ENCODE measurements at regions not wholly inside any gene's neighbourhood (a gene's known extent, or its start where the extent isn't known, plus 50 kb on each side); places are given as distances from the start of the nearest gene placed in this dataset.

DNA sequence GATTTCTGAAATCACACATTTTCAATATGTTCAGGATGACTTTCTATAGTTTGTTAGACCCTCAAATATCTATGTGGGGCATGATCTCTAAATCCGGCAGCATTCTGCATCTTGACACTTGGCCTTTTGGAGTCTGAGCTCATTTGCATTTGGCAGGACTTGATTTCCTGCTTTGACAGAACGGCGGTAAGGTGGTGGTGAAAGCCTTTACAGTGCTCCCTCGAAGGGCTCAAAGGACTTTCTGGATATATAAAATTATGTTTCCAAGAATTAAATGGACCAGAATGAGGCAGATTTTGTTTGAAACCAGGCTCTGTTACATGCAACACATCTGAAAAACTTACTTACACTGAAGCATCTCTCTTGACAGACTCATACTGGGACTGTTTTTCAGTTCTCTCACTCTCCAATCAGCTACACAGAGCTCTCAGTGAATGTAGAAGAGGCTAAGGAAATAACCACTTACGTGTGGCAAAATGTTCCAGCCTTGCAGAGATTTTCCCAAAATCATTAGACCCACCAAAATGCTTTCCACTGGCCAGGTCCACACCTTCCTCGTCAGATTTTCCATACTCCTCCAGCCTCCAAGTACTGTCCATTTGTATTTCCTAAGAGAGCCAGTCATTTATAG is 207.2 kb downstream of the SPRY2 start:
- in situ Hi-C loops (cut with MboI; ENCODE audit: low sequenced_read_pairs), result no loop called here

DNA sequence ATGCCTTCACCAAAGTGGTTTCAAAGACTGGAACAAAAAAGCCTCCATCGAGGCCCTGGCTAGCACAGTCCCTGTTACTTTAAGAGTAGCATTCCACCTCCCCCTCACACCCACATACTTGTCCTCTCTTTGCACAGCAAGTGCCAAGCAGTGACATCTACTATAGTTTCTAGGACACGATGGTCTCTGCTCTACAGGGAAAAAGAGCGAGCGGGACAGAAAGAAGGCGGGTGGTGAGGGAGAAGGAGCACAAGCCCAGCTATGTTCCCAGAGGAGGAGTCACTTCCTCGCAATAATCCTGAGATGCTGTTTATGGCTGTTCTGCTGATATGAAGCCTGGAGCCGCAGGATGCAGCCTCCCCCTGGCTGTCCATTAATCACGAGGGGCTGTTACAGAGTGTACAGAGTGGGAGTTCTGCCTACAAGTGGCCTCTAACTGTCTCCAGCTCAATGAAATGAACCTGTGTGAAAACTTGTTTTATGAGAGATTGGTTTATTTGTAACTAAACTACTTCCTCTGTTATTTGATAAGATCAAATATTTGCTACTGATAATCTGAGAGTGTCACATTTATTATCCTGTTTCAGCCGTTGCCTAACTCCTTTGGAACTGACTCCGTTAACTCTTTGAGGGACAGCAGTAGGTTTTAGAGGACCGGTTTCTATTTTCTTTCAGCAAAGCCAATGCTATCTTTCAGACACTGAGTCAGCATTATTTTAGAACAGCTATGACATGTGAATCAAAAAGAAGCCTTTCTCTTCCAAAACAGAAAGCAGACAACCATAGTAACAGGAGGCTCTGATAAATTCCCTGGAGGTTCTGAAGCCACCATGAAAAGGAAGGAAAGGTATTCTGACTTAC is 208.0 kb downstream of the SPRY2 start:
- in situ Hi-C loops (cut with MboI; ENCODE audit: low sequenced_read_pairs), result no loop called here

DNA sequence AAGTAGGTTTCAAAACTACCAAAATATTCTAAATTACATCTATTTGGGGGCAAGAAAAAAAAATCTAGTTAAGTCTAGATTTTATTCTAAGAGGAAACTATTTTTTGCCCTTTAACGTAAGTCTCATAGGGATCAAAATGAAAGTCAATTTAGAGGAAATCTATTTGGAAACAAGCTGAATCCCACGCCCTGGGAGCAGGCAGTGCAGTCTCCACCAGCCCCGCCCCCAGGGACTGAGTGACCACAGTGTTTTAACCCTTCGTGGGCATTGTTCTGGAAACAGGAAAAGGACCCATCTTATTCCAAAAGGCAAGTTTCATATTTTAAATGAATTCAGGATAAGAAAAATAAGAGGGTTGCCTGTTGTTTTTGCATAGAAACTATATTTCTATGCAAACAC is 209.7 kb downstream of the SPRY2 start:
- in situ Hi-C loops (cut with MboI; ENCODE audit: low sequenced_read_pairs), result no loop called here

DNA sequence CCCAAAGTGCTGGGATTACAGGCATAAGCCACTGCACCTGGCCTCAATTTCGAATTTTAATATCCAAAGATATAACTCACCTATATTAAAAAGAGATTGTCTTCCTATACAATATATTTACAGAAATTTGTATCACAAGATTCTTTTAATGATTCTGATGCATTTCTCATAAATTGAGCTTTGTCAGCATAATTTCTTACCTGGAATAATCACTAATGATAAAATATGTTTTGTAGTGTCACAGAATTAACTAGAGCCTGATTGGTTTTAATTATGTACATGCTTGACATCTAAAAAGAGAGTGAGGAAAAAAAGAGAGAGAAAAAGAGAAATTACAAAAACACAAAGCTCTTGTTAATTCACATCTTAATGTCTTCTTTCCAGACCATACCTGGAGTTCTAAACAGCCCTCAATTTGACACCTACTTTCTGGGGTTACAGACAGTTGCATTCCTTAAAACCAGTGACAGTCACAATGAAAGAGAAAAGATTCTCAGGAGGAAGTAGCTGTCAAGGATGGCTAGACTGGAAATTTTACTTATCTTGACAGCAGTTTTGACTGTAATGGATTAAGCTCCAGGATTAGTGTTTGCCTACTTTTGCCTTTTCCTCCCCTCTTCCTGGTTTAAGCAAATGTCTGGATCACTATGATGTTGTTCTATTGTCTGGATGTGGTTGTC is 214.4 kb downstream of the SPRY2 start:
- in situ Hi-C loops (cut with MboI; ENCODE audit: low sequenced_read_pairs), result no loop called here

DNA sequence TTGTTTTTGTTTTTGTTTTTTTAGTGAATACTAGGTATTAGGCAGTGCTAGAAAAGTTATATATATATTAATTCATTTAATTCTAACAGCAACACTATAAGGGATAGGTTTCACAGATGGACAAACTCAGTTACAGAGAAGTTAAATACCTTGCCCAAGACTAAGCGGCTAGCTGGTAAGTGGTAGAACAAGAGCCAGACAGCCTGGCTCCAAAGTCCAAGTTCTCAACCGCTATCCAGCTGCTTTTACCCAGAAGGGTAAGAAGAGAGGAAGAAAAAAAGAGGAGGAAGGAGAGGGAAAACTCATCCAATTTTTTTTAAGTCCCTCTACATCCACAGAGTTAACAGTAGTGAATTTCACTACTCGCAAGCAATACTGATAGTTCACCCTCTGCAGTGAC is 217.0 kb downstream of the SPRY2 start:
- in situ Hi-C loops (cut with MboI; ENCODE audit: low sequenced_read_pairs), result no loop called here

DNA sequence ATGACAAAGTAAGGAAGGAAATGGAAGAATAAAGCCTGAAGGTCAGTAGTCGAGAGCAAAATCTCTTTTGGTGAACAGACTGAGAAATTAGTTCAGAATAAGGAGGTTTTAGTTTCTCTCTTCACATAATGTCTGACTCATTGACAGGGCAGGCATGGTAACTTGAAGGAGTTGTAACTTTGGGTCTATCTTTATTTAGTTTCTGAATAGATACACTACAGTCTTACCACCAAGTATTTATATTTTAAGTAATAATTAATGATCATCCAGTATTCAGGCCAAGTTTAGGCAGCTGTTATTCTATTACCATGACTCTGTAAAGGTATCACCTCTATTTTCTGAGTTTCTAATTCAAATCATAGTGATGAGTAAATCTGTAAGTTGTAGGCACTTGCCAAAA is 219.9 kb downstream of the SPRY2 start:
- in situ Hi-C loops (cut with MboI; ENCODE audit: low sequenced_read_pairs), result no loop called here

DNA sequence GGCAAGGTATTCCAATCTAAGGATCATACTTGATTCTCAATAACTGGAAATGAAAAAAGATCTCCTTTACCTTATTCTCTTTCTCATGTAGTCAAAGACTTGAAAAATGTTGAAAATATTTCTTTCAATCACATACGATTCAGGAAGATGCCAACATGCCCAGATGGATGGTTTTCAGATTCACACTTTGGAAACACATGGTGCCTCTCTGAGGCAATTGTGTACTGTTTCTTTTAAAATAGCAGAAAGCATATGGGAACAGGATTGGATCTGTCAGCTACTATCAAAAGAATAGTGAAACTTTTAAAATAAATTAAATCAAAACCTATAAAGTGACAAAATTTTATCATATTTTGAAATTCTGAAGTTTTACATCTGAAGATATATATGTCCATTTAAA is 222.4 kb downstream of the SPRY2 start:
- in situ Hi-C loops (cut with MboI; ENCODE audit: low sequenced_read_pairs), result no loop called here

DNA sequence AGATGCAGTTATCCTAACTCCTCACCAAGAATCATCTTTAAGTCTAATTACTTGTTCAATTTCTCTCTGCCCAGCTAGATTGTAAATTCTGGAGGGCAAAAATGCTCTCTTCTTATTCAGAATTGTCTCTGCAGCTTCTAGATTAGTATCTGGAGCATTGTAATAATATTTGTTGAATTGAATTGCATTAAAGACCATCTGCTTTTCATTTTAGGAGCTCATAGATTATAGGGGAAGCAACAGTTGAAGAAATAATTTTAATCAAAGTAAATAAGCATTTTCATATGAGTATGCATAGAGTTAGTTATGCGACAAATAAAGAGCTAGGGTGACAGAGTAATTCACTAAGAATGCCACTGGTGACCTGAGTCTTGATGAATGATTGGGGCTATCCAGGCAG is 222.8 kb downstream of the SPRY2 start:
- in situ Hi-C loops (cut with MboI; ENCODE audit: low sequenced_read_pairs), result no loop called here

DNA sequence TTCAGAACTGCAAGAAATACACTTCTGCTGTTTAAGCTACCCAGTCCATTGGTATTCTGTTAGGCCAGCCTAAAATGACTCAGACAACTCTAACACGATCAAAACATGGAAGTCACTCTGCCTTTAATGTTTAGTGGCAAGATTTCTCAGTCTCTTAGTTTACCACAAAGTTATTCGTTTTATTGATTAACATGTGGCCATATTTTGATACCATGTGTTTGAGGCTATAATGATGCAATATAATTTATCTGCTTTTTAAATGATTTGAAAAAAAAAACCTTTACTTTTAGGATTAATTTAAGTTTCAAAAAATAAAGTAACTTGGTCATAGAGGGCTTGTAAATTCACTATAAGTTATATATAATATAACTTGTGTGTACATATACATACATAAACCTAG is 223.4 kb downstream of the SPRY2 start:
- in situ Hi-C loops (cut with MboI; ENCODE audit: low sequenced_read_pairs), result no loop called here

DNA sequence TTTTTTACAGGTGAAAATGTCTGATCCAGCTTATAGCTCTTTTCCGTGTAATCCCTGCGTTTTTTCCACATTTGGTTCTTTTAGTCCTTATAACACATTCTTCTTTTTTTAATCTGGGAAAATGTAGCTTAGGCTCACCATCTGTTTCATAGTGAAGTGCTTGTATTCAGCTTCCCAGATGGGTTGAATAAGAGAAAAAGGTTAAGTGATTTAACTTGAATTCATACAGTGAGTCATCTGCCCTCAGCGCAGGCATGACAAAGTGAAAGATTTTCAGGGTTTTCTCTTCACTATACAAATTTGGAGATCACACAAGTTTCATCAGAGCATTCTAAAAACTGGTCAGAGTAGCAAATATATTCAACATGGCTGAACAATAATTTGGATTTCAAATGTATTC is 224.8 kb downstream of the SPRY2 start:
- in situ Hi-C loops (cut with MboI; ENCODE audit: low sequenced_read_pairs), result no loop called here

DNA sequence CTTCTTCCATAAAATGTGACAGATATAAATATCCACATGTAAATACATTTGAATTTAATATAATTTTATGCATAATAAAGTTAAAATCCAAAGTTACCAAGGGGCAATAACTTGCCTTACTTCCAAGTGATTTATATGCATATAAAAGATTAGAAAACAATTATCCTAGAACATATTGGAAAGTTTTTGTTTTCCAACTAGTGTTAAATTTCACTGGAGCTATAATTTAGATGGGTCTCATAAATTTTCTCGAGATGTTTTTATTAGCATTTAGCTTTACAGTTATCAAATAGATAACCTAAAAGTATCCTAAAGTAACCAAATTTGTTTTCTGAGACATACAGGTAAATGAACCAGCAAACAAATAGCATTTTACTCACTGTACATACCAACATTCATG is 225.3 kb downstream of the SPRY2 start:
- in situ Hi-C loops (cut with MboI; ENCODE audit: low sequenced_read_pairs), result no loop called here

DNA sequence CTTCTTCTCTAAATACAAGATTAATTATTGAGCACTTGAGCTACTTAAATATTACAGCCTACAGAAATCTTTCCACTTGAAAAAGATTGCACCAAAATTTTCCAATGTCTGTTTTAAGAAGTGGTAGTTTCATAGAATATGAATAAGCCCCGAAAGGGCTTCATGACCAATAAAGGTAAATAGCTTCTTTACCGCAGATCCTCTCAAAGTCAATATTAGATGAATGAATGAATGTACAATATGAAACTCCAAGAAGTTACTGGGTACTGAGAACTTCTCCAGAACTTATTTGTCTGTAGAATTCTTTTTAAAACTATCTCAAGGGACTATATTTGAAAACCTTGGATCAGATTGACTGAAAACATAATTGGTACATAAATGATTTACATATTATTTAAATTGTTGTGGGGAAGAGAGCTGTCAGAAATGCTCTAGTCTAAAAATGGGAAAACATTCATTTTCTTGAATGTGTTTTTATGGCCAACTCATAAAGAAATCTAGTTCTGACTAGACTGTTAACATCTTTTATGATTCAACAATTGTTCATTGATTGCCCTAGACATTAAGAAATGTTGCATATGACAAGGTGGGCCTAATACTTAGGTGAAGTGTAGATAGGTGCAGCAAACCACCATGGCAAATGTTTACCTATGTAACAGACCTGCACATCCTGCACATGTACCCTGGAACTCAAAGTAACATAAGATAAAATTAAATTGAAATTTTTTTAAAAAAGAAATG is 227.0 kb downstream of the SPRY2 start:
- in situ Hi-C loops (cut with MboI; ENCODE audit: low sequenced_read_pairs), result no loop called here

DNA sequence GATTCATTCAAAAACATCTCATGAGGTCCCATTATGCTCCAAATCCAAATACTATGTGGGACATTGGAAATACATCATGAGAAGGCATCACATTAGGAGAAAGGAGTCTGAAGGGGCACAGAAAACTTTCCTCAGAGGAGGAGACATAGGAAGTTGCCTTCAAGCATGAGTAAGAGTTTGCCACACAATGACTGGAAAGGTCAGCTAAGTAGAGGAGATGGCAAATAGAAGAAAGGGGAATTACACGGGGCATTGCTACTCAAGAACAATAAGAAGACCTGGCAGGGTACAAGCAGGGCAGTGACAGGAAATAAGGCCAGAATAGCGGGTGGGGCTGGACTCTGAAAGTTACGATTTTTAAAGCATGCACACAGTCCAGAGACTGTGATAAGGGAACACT is 231.6 kb downstream of the SPRY2 start:
- in situ Hi-C loops (cut with MboI; ENCODE audit: low sequenced_read_pairs), result no loop called here

DNA sequence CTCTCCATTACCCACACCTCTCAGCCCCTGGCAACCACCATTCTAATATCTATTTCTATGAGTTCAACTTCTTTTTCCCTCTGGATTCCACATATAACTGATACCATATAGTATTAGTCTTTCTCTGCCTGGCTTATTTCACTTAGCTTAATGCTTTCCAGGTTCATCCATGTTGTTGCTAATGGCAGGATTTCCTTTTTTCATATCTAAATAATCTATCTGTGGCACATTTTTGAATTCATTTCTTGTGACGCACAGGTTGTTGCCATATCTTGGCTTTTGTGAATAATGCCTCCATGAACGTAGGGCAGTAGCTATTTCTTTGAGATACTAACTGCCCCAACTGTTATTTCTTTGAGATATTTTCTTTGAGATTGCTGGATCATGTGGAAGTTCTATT is 235.6 kb downstream of the SPRY2 start:
- in situ Hi-C loops (cut with MboI; ENCODE audit: low sequenced_read_pairs), result no loop called here

DNA sequence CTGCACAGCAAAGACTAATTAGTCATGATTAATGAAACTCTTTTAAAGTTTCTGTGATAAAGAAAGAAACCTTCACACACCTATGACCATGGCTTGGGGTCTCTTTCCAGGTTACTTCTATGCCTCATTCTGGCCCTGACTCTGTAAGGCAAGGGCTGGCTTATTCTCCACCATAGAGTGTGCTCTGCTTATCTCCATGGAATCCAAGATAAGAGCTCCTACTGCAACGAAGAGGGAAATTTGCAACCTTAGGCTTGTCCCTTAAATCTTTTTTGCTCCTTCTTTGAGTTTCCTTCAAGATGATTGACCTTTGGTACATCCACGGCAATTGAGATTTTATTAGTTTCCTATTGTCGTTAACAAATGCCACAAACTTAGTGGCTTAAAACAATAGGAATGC is 239.9 kb downstream of the SPRY2 start:
- in situ Hi-C loops (cut with MboI; ENCODE audit: low sequenced_read_pairs), result no loop called here

DNA sequence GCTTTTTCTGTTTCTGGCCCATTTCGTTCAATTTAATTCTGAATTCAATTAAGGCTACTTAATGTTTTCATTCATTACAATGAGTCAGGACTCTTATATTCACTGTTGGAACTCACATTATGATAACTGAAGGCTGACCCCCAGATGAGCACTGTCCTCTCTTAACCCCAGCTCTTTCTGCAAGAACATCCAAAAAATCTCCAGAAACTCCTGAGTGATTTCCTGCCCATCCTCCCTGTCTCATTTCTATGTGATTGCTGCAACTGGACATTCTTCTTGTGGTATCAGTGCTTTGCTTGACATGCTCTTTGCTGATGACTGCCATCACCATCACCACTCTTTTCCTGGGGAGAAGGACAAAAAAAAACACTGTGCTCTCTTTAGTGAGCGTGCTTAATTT is 240.3 kb downstream of the SPRY2 start:
- in situ Hi-C loops (cut with MboI; ENCODE audit: low sequenced_read_pairs), result no loop called here

DNA sequence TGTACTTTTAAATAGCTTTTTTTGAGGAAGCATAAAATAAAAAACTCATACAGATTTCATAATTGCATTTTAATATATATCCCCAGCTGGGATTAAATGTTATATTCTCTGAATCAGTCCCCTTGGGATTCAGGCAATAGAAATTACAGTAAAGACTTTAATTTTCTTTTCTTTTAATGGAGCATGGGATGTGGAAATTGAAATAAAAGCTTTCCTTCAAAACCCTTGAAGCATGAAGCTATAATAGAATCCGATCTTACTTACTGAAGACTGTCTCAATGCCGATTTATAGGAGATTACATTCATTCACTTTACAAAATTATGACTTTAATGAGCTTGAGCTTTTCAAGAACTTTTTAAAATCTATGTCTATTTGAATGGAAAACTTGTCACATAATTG is 243.4 kb downstream of the SPRY2 start:
- in situ Hi-C loops (cut with MboI; ENCODE audit: low sequenced_read_pairs), result no loop called here

DNA sequence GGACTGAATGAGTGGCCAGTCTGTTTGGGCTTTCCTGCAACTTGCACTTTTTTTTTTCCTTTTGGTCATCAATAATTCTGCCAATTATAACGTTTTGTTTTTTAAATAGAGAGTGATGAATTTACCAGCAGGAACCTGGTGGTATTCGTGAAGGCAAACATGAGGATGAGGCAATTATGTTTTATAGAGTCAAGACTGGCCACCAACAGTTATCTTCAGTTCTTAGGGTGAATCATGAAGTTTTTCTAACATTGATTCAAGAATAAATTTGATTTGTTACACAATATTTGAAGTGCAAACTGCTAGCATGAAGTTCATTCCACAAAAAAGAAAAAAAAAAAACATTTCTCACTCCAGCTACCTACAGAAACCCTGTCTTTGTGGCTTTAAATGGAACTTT is 244.5 kb downstream of the SPRY2 start:
- in situ Hi-C loops (cut with MboI; ENCODE audit: low sequenced_read_pairs), result no loop called here

DNA sequence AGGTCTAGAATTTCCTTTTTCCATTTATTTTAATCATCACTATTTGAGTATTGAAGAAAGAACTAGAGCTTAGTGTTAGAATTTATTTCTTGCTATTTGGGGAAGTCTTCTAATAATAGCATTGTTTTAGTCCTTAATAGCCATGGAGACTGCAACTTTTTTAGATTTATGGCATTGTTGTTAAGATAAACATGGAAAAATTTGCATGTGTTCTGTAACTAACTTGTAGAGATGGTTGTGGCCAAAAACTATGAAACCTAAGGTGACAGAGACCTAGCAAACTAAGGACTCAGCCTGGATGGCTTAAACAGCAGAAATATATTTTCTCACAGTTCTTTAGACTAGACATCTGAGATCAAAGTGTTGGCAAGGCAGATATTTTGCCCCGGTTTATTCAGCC is 246.4 kb downstream of the SPRY2 start:
- in situ Hi-C loops (cut with MboI; ENCODE audit: low sequenced_read_pairs), result no loop called here

DNA sequence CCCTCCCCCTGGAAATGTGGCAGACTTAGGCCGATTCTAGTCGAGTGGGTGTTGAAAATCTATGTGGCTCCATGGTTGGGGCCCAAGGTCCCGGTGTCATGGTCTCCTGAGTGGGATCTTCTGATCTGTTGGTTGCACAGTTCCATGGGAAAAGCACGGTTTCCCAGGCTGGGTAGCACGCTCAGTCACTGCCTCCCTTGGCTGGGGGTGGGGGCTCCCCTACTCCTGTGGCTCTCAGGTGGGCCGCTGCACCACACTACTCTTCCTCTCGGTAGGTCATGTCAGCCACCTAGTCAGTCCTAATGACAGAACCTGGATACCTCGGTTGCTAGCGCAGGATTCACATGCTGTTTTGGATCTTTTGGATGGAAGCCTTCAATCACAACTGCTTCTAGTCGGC is 247.0 kb downstream of the SPRY2 start:
- in situ Hi-C loops (cut with MboI; ENCODE audit: low sequenced_read_pairs), result no loop called here

DNA sequence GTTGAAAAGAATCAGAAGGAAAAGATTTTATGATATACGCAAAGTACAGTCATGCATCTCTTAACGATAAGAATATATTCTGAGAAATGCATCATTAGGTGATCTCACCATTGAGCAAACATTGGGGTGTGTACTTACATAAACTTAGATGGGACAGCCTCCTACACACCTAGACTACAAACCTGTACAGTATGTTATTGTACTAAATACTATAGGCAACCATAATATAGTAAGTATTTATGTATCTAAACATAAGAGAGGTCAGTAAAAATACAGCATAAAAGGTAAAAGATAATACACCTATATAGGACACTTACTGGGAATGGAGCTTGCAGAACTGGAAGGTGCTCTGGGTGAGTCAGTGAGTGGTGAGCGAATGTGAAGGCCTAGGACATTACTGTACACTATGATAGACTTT is 254.6 kb downstream of the SPRY2 start:
- in situ Hi-C loops (cut with MboI; ENCODE audit: low sequenced_read_pairs), result no loop called here

Data from HL-60/S4 treated with phorbol 12-myristate 13-acetate at 8.2 ng/mL for 4 days and 3 days (cell line).